Astrocyte of the spinal cord (primary cell): ENCODE measurements at regions not wholly inside any gene's neighbourhood (a gene's known extent, or its start where the extent isn't known, plus 50 kb on each side); places are given as distances from the start of the nearest gene placed in this dataset.

Source experiments
- DNase-seq: peaks from one replicate; pipeline ENCODE4 v3.0.0; 2011; ENCODE audit warnings: low read depth, low spot score
- H3K4me3 ChIP-seq: 2 replicates; pipeline ENCODE4 v1.5.1; 2011; ENCODE audit warnings: low read depth, mild to moderate bottlenecking, low read length, moderate library complexity
- CTCF ChIP-seq: IDR thresholded peaks from 2 replicates; pipeline ENCODE4 v1.5.1; 2012; ENCODE audit warnings: low read depth, mild to moderate bottlenecking, low read length, inconsistent platforms
- in situ Hi-C: cut with HindIII; loops from 2 replicates; pipeline ENCODE4 v1.10.0; 2017; ENCODE audit warnings: low sequenced_read_pairs

DNA sequence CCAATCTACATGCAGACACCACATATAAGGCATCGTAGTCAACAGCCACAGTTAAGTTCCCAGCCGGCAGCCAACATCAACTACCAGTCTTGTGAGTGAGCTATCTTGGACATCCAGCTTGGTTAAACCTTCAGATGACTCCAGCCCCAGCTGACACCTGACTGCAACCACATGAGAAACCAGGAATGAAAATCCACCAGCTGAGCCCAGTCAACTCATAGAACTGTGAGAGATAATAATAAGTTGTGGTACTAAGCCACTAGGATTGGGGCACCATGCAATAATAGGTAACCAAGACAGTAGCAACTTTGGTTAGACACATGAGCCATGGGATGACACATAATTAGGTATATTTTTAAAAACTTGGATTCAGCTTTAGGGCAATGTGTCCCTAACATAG, 188.1 kb upstream of the BCOR start:
- DNase-seq, result no peak
- TF ChIP-seq CTCF, result no peak
- H3K4me3 ChIP-seq, result no peak overlapping the region
- in situ Hi-C loops, result no loop called here

- no peak for TF ChIP-seq CTCF
- DNase-seq, result no peak
- in situ Hi-C loops, result no loop called here
- no peak overlapping the region for H3K4me3 ChIP-seq
These were observed 187.1 kb upstream of the BCOR start for GRCh38 chrX:40284852-40285251.

GRCh38 chrX:40283981-40284380, 186.2 kb upstream of the BCOR start:
- H3K4me3 ChIP-seq, result no peak overlapping the region
- in situ Hi-C loops, result no loop called here
- no peak for DNase-seq
- TF ChIP-seq CTCF, result no peak

DNA sequence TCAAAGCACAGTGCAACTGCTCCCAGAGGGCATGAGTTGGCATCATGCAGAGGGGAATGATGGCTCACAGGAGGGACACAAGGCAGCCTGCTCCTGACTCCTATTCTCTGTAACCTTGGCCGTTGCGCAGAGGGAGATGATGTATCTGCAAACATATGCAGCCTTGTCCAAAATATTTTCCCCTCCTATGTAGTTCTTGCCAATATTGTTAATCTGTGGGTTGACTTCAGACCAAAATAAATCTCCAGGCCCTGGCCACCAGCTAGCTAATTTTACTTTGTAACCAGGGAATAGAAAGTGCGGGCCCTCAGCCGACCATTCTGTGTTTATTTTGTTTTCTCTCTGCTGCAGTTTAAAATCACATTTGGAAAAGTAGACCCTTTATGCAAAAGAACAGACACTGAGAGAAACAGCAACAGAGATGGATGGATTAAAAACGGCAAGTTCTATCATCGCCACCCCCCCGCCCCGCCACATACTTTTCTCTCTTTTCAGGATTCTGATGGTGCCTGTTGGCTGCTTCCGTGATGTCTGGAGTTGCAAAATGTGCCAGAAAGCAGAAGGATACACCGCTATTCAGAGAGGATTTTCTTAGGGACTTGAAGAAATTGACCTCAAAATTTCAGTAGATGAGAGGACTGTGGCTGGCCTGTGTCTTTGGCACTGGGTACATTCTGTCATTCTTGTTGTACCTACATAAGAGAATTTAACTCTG, 185.3 kb upstream of the BCOR start:
- in situ Hi-C loops, result no loop called here
- H3K4me3 ChIP-seq, result no peak overlapping the region
- no peak for TF ChIP-seq CTCF
- DNase-seq, result peak; percentile 45

- no peak for TF ChIP-seq CTCF
- DNase-seq, result no peak
- in situ Hi-C loops, result no loop called here
- no peak overlapping the region for H3K4me3 ChIP-seq
These were observed 184.6 kb upstream of the BCOR start for GRCh38 chrX:40282348-40282747.

DNA sequence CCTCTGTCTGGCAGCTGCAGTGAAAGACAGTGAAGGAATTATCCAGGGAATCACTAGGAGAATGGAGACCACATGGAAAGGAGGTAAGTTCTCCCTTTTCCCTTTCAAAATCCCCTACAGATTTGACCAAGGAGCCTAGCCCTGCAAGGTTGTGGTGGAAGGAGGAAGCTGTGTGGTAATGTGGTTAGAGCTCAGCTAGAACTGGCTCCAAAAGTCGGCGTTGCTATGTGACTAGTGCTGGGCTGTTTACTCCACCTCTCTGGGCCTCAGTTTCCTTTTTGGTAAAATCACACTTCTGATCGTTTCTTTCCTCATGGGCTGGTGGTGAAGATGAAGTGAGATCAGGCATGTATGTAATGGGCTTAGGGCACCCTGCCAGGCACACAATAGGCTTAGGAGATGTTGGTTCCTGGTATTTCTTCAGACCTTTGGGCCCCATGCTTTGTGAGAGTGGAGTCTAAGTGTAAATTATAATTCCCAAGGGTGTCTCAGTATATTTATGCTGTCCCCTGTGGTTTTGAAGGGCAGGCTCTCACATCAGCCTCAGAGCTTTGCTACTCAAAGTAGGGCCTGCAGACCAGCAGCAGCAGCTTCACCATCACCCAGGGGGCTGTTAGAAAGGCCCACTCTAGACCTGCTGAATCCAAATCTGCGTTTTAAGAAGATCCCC, 183.7 kb upstream of the BCOR start:
- TF ChIP-seq CTCF, result no peak
- no peak for DNase-seq
- in situ Hi-C loops, result no loop called here
- H3K4me3 ChIP-seq, result no peak overlapping the region
